Midbrain (tissue), 1 donor: ENCODE measurements at regions not wholly inside any gene's neighbourhood (a gene's known extent, or its start where the extent isn't known, plus 50 kb on each side); places are given as distances from the start of the nearest gene placed in this dataset.
A peak's percentile ranks its signal among the peaks of the same experiment; 100 is the strongest.

Experiments
- DNase-seq: peaks from one replicate; lab custom pipeline; 2025; lab: John Stamatoyannopoulos, UW

DNA sequence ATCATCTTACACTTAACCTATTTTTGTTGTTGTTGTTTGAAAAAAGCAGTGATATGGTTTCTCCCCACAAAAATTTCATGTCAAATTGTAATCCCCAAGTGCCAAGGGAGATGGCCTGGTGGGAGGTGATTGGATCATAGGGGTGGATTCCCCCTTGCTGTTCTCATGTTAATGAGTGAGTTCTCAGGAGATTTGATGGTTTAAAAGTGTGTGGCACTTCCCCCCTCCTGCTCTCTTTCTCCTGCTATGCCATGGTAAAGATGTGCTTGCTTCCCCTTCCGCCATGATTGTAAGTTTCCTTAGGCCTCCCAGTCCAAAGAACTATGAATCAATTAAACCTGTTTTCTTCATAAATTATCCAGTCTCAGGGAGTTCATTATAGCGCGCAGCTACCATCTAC lies 1362.7 kb upstream of the FAM98A start:
- no peak for DNase-seq

DNA sequence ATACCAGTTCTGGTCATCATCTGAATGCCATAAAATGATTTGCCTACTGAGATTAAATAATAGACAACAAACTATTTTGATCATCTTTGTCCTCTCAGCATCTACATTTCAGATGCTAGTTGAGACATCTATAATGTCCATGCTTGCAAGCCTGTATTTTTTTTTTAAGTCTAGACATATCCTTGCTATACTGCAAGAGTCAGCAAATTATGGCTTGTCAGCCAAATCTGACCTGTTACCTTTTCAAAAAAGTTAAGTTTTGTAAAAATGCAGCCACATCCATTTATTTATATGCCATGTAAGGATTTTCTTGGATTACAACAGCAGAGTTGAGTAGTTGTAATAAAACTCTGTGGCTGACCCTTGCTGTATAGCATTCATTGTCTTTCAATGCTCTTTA lies 1355.7 kb upstream of the FAM98A start:
- no peak for DNase-seq

DNA sequence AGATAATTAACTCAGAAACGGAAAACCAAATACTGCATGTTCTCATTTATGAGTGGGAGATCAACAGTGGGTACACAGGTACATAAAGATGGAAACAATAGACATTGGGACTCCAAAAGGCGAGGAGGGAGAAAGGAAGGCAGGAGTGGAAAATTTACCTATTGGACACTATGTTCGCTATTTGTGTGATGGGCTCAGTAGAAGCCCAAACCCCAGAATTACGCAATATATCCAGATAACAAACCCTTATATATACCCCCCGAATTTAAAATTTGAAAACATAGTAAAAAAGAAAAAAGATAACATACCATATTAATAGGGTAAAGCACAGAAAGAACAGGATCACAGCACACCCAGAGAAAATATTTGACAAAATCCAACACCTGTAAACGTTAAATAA lies 1351.7 kb upstream of the FAM98A start:
- DNase-seq: no peak

GRCh38 chr2:34949316-34949715 lies 1350.2 kb upstream of the FAM98A start:
- no peak for DNase-seq

DNA sequence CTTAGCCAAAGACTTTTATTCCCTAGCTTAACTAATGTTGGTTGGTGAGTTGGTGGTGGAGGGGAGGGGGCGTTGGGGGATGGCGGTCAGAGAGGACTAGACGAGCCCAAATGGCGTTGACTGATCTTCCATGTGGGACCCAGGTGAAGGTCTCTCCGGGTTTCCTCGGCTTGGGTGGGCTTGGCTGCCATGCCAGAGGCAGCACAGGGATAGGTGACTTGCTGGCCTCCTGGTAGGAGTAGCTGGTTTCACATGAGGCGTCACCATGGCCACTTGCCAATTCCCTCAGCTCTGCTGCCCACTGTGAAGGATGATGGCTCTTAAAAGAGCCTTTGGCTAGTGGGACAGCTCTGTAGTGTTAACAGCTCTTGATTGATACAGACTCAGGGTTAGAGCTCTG lies 1337.0 kb upstream of the FAM98A start:
- DNase-seq: no peak

- DNase-seq: no peak
These were observed 1313.0 kb upstream of the FAM98A start for GRCh38 chr2:34912084-34912483.

DNA sequence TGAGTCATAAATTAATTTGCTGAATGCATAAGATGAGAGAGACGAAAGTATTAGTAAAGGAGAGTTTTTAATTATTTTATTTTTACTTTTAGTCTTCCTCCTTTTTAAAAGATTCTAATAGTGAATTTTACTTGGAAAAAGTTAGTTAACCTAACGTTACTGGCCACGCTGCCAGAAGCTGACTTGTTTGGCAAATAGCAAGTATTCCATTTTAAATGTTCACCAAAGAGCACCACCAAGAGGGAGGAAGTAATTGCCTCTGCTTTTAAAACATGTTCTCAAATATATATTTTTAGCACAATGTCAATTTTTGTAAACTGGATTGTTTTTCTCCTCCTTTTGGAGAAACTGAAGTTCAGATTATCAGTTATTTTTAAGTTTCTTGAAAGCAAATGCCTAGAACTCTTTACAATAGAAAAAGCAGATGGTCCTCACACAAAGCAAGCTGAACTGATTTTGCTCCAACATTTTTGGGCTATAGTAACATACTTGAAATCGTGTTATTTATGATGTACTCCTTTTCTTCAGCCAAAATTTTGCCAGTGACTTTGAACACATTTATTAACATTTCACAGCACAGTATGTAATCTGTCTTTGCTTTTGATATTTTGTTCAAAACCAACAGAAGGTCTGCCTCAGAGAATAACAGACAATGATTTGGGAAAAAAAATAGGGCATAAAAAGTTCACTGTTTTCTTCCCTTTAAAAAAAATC lies 1311.0 kb upstream of the FAM98A start:
- DNase-seq: peak; percentile 5

GRCh38 chr2:34907812-34908211 lies 1308.7 kb upstream of the FAM98A start:
- DNase-seq: no peak

DNA sequence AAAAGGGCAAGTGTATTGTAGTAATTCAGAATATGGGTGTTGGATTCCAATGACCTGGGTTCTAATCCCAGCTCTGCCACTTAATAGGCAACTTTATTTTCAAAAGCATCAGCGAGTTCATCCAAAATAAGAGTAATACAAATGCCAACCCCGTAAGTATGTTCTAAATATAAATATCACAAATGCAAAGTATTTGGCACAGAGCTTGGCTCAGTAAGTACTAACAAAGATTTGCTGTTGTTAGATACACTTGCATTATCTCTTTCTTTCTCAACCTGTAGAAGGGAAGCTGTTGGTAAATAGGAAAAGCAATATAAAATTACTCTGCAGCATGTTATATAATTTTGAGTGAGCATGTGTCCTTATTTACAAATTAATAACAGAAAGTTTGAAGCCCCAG lies 1302.6 kb upstream of the FAM98A start:
- DNase-seq: no peak

DNA sequence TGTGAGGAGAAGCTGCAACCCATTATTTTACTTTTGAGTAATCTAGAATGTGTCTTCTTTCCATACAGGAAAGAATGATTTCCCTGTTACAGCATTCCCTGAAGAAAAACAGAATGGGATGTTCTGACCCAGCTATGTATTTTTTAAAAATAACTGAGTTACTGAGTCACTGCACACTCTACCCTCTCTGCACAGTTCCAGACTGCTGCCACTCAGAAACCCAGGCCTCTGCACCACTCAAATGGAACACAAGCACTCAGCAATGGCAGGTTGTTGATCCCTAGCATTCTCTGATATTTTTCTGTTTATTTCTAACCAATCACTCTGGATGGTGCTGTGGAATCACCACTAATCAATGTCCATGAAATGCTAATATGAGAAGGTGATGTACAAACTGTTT lies 1300.0 kb upstream of the FAM98A start:
- no peak for DNase-seq

GRCh38 chr2:34892766-34893165 lies 1293.7 kb upstream of the FAM98A start:
- no peak for DNase-seq

GRCh38 chr2:34892256-34892655 lies 1293.2 kb upstream of the FAM98A start:
- DNase-seq: peak; percentile 11

- DNase-seq: no peak
These were observed 1276.1 kb upstream of the FAM98A start for GRCh38 chr2:34875091-34875745.

- no peak for DNase-seq
These were observed 1254.5 kb upstream of the FAM98A start for GRCh38 chr2:34853646-34854045.

DNA sequence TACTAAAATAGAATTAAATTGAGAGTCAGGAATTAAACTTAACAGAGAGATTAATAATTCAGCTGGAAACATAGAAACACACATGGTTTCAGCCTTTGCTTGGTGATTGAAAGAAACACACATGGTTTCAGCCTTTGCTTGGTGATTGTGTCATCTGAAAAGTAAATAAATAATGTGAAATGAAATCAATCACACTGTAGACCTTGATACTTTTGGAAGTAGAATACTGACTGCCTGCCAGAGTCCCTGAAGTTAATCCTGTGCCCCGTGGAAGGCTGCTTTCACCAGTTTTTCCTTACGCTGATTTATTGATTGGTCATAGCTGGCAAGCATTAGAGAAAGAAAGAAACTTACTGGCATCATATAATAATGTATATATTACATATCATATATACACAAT lies 1252.7 kb upstream of the FAM98A start:
- no peak for DNase-seq

GRCh38 chr2:34849827-34850226 lies 1250.7 kb upstream of the FAM98A start:
- no peak for DNase-seq

- DNase-seq: no peak
These were observed 1249.6 kb upstream of the FAM98A start for GRCh38 chr2:34848691-34849090.

GRCh38 chr2:34848132-34848531 lies 1249.0 kb upstream of the FAM98A start:
- DNase-seq: no peak

- peak; percentile 5 for DNase-seq
These were observed 1245.5 kb upstream of the FAM98A start for GRCh38 chr2:34844629-34845028.

DNA sequence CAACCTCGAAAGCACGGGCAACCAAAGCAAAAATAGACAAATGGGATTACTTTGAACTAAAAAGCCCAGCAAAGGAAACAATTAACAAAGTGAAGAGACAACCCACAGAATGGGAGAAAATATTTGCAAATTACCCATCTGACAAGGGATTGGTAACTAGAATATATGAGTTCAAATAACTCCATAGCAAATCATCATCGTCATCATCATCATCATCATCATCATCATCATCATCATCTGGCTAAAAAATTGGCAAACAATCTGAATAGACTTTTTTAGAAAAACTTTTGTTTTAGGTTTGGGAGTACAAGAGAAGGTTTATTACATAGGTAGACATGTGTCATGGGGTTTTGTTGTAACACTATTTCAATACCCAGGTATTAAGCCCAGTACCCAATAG lies 1239.3 kb upstream of the FAM98A start:
- DNase-seq: no peak

DNA sequence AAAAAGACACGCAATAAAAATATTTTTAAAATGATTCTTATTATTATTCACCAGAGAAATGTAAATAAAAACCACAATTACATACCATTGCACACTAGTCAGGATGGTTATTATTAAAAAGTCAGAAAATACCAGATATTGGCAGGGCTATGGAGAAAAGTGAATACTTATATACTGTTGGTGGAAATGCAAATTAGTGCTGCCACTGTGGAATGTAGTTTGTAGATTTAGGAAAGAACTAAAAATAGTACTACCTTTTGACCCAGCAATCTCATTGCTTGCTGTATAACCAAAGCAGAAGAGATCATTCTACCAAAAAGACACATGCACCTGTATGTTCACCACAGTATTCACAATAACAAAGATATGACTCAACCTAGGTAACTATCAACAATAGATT lies 1237.3 kb upstream of the FAM98A start:
- no peak for DNase-seq

DNA sequence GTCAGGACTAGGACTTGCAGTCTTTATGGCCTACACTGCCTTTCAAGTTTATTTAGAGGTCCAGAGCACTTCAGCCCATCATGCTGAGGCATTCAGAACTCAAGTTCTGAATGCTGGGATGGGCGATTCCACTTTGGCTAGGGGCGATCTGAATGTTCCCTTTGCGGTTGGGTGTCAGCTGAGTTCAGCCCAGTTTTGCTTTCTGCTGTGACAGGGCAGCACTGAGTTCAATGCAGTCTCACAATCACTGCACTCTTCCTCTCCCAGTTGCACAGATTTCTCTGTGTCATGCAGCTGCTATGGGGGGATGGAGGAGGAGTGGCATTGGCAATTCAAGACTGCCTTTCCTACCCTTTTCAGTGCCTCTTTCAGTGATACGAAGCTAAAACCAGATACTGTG lies 1232.0 kb upstream of the FAM98A start:
- peak; percentile 74 for DNase-seq

- no peak for DNase-seq
These were observed 1229.4 kb upstream of the FAM98A start for GRCh38 chr2:34828481-34828880.

DNA sequence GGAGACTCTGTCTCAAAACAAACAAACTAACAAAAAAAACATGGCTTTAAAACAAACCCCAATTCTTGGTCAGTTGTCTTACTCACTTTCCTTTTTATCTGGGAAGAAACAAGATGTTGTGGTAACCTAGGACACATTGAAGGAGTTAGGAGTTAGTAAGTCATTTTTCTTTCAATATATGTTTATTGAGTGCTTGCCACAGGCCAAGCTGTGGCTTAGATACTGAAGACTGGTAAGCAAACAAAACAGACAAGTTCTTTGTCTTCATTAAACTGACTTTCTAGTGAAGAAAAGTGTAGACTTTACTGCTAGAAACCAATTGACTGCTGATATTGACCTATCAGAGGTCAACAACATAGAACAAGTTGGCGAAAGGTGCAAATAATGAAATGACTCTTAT lies 1228.3 kb upstream of the FAM98A start:
- DNase-seq: no peak
